ENCODE measurements at regions not wholly inside any gene's neighbourhood (a gene's known extent, or its start where the extent isn't known, plus 50 kb on each side); places are given as distances from the start of the nearest gene placed in this dataset.

DNA sequence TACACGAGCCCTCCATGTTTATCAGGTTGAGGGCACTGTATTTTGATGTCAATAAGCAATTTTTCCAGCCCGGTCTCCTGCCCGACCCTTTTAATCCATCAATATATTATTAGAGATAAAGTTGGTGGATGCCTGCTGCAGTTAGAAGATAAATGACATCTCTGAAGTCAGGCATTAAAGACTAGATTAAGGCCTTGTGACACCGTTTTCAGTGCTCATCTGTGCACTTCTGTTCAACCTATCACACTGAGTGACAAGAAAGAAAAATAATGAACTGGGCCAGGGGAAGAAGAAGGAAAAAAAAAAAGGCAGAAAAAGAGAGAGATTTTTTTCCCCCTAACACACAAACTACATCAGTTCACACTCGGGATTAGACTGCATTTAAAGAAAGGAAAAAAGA is 371.8 kb downstream of the IL20RB start:
- TF ChIP-seq, protein P1, sequence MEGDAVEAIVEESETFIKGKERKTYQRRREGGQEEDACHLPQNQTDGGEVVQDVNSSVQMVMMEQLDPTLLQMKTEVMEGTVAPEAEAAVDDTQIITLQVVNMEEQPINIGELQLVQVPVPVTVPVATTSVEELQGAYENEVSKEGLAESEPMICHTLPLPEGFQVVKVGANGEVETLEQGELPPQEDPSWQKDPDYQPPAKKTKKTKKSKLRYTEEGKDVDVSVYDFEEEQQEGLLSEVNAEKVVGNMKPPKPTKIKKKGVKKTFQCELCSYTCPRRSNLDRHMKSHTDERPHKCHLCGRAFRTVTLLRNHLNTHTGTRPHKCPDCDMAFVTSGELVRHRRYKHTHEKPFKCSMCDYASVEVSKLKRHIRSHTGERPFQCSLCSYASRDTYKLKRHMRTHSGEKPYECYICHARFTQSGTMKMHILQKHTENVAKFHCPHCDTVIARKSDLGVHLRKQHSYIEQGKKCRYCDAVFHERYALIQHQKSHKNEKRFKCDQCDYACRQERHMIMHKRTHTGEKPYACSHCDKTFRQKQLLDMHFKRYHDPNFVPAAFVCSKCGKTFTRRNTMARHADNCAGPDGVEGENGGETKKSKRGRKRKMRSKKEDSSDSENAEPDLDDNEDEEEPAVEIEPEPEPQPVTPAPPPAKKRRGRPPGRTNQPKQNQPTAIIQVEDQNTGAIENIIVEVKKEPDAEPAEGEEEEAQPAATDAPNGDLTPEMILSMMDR (IDR thresholded peaks at IDR 0.05; ENCODE audit: low read length) = no peak
- TF ChIP-seq EZH2 (IDR thresholded peaks at IDR 0.05; ENCODE audit: borderline replicate concordance, low read length) = no peak

All from OCI-LY1 (cell line).